Stimulated activated CD8-positive, alpha-beta memory T cell treated with anti-CD3 and anti-CD28 coated beads, Interleukin-15, amount 100 ng/mL, for 4 hours (primary cell): ENCODE measurements at regions not wholly inside any gene's neighbourhood (a gene's known extent, or its start where the extent isn't known, plus 50 kb on each side); places are given as distances from the start of the nearest gene placed in this dataset.

Source experiments
- DNase-seq, 2 donors: peaks; one replicate each; pipeline ENCODE4 v3.0.0-alpha.2; 2020; ENCODE audit warnings: low read depth in 2 of 2

DNA sequence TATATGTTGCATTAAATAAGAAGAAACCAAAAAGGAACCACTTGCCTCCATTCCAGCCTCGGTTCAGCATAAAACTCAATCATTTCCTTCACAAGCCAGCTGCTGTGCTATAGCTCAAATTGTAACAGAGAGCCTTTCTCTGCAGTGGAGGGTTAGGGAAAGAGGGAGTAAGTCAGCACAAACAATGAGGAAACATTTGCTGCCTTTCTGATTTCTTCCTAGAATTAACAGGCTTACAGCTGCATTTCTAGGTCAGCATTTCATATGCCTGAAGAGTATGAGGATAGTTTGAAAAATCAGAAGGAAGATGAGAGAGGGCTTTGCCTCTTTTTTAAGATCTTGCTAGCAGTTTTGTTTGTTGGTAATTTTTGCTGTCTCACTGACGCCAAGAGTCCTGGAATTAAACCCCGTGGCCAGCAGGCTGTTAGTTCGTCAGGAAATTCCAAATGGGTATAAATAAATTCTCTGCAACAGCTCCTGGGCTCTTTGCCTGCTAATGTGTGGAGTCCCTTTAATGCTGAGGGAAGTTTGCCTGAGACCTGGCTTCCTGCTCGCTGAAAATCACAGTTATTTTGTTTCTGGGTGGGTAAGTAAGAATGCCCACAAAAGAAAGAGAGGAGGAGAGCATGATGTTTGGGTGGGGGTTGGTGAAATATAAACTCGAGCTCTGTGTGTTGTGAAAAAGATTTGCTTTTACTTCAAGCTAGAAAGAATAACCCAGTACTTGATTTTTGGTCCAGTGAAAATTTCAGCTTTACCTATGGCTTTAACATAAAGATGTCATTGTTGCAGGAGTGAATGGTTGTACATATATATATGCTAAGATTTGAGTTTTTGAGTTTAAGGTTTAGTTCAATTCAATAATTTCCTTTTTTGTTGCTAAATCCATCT, 148.1 kb upstream of the DMRT1 start:
- DNase-seq, result no peak

- no peak for DNase-seq
Measured at GRCh38 chr9:694092-694402, 147.4 kb upstream of the DMRT1 start.

GRCh38 chr9:694403-695154, 146.9 kb upstream of the DMRT1 start:
- DNase-seq, result no peak

- no peak for DNase-seq
Measured at GRCh38 chr9:695252-695651, 146.2 kb upstream of the DMRT1 start.

DNA sequence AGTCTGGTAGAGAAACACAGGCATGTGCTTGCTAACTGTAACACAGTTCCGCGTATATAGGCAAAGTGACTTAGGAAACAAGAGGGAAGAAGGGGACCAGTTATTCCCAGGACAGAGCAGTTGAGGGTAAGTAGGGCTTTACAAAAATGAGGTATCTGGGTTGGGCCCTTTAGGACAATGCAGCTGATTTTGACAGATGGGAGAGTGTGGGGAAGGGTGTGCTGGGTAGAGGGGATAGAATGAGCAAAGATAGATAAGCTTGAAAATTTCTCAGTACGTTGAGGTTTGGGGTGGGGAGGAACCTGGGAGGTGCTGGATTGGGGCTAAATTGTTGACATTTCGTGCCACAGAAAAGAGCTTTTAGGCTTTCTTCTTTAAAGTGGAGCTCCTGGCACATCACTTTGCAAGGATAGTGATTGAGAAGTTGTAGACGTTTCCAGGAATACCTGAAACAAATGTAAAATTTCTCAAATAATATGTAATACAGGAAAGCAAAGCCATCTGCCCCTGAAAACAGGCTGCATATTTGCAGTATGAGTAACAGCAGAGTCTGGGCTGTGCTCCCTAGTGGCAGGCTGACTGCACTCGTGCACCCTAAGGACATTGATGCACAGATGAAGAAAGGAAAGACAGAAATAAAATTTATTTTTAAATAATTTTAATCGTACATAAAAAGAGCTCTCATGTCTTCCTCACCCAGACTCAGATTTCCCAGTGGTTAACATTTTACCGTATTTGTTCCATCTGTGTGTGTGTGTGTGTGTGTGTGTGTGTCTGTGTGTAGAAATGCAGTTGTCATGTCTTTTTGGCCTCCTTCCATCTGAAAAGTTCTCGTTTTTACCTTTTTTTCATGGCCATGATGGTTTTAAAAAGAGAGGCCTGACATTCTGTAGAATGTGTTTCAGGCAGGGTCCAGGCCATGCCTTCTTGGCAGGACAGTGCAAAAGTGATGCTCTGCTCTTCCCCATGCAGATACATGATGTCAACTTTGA, 144.9 kb upstream of the DMRT1 start:
- no peak for DNase-seq

GRCh38 chr9:698276-698675, 143.2 kb upstream of the DMRT1 start:
- DNase-seq, result no peak

- no peak for DNase-seq
Measured at GRCh38 chr9:698954-699353, 142.5 kb upstream of the DMRT1 start.

GRCh38 chr9:699396-699795, 142.1 kb upstream of the DMRT1 start:
- no peak for DNase-seq

GRCh38 chr9:700365-701282, 140.9 kb upstream of the DMRT1 start:
- DNase-seq, result no peak

DNA sequence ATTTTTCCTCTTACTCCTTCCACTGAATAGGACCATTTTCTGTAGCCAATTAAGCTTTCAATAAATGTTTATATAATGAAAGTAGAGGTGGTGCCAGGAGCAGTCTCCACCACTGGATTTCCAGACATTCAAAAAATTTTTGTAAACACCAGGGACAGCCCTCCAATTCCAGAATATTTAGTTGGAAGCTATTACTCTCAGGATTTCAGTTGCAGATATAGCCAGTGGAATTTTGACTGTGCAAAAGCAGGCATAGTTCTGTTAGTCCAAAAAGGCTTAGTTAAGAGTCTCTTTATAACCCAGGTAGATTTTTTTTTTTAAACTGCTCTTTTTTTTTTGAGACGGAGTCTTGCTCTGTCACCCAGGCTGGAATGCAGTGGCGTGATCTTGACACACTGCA, 138.1 kb upstream of the DMRT1 start:
- DNase-seq, result no peak

- no peak for DNase-seq
Measured at GRCh38 chr9:706073-706472, 135.4 kb upstream of the DMRT1 start.

DNA sequence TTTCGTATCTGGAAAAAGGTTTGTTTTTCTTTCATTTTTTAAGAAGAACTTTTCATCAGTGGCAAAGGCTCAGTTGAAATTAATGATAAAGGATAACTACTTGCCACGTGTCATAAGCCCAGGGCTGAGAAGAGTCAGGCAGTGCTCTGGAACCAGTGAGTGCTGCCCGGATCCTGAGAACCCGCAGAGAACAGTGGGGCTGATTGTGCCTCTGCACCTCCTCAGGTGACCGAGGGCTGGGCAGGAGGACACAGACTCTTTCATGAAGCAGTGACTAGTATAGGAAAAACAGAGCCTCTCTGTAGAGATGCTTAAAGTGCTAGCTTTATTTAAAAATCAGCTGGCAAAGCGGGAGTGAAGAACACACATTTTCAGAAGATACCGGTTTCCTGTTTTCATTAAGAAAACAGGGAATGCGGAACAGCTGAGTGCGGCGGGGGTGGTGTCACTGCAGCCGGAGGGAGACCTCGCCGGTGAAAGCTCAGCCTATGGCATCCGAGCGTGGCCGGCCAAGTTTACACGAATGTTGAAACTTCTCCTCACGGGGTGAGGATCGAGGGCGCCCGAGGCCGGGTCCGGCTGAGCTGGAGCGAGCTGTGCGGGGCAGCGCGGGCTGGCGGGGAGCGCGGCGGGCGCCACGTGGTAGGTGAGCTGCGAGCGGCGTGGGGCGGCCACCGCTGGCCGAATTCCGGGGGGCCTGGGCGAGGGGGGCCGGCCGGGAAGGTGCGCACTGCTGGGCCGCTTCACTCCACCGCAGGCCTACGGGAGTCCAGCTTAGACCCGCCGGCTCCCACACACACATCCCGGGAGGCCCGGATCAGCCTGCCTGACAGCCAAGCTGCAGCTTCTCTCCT, 134.7 kb upstream of the DMRT1 start:
- peak in 1 of 2 donors; percentile 3 for DNase-seq

- DNase-seq, result no peak
Measured at GRCh38 chr9:708182-708550, 133.3 kb upstream of the DMRT1 start.

GRCh38 chr9:708551-709432, 132.7 kb upstream of the DMRT1 start:
- DNase-seq, result no peak

- DNase-seq, result no peak
Measured at GRCh38 chr9:710951-711745, 130.3 kb upstream of the DMRT1 start.

DNA sequence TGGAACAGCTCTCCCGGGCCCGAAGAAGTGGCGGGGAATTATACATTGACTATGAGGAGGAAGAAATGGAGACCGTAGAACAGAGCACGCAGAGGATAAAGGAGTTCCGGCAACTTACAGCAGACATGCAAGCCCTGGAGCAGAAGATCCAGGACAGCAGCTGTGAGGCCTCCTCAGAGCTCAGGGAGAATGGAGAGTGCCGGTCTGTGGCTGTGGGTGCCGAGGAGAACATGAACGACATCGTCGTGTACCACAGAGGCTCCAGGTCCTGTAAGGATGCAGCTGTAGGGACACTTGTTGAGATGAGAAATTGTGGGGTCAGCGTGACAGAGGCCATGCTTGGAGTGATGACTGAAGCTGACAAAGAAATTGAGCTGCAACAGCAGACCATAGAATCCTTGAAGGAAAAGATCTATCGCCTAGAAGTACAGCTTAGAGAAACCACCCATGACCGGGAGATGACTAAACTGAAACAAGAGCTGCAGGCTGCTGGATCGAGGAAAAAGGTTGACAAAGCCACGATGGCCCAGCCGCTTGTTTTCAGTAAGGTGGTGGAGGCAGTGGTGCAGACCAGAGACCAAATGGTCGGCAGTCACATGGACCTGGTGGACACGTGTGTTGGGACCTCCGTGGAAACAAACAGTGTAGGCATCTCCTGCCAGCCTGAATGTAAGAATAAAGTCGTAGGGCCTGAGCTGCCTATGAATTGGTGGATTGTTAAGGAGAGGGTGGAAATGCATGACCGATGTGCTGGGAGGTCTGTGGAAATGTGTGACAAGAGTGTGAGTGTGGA, 129.5 kb upstream of the DMRT1 start:
- no peak for DNase-seq

GRCh38 chr9:712643-713042, 128.9 kb upstream of the DMRT1 start:
- DNase-seq, result no peak
